A549 (cell line): ENCODE measurements at regions not wholly inside any gene's neighbourhood (a gene's known extent, or its start where the extent isn't known, plus 50 kb on each side); places are given as distances from the start of the nearest gene placed in this dataset.

ENCODE experiments used
- BCL3 ChIP-seq: fragments of >200 bp; sonication (Bioruptor Twin); formaldehyde crosslinking; IDR thresholded peaks from 3 replicates; pipeline ENCODE4 v1.6.1; 2016
- CTCF ChIP-seq: fragments of >200 bp; sonication (Bioruptor Twin); formaldehyde crosslinking; IDR thresholded peaks from 3 replicates; pipeline ENCODE4 v1.5.1; 2016
- ELK1 ChIP-seq: fragments of 150-350 bp; IDR thresholded peaks from 2 replicates; pipeline ENCODE4 v1.6.1; 2014; ENCODE audit warnings: low read depth, mild to moderate bottlenecking, low read length
- KDM1A ChIP-seq: fragments of 200-600 bp; sonication (generic); IDR thresholded peaks from 2 replicates; pipeline ENCODE4 v1.6.1; 2016; ENCODE audit warnings: low read depth, mild to moderate bottlenecking
- MAFK ChIP-seq: fragments of 450-650 bp; IDR thresholded peaks from 2 replicates; pipeline ENCODE4 v1.6.1; 2014; ENCODE audit not compliant: partially characterized antibody
- MAX ChIP-seq: IDR thresholded peaks from 2 replicates; pipeline ENCODE4 v1.6.1; 2012
- MAZ ChIP-seq: fragments of 150-350 bp; IDR thresholded peaks from 2 replicates; pipeline ENCODE4 v1.6.1; 2014; ENCODE audit warnings: antibody characterized with exemption, low read depth, low read length, borderline replicate concordance
- POLR2A ChIP-seq: IDR thresholded peaks from 2 replicates; pipeline ENCODE4 v1.6.1; 2012; ENCODE audit warnings: mild to moderate bottlenecking, low read length
- RAD21 ChIP-seq, 2 experiments: fragments of >200 bp in 1 of 2; sonication (Bioruptor Twin) in 1 of 2; formaldehyde crosslinking in 1 of 2; IDR thresholded peaks in 1 of 2; conservative IDR thresholded peaks in 1 of 2; 2 replicates in 1 of 2; 3 replicates in 1 of 2; pipeline ENCODE4 v1.6.1; 2012 to 2018; ENCODE audit warnings: inconsistent platforms in 1 of 2

- TF ChIP-seq MAZ (no peak), POLR2A (no peak), CTCF (no peak), KDM1A (no peak), RAD21 (conservative IDR thresholded peaks at IDR 0.05 in 1 of 2, IDR thresholded peaks at IDR 0.05 in 1 of 2) (no peak), BCL3 (no peak), MAX (no peak), ELK1 (no peak), MAFK (no peak)
These were observed 309.2 kb upstream of the ZMIZ1 start for GRCh38 chr10:78759456-78760120.
